Endothelial cell of umbilical vein (primary cell): ENCODE measurements at regions not wholly inside any gene's neighbourhood (a gene's known extent, or its start where the extent isn't known, plus 50 kb on each side); places are given as distances from the start of the nearest gene placed in this dataset.

Experiments
- EZH2 ChIP-seq: IDR thresholded peaks from 2 replicates; pipeline ENCODE4 v1.6.1; 2012; ENCODE audit warnings: borderline replicate concordance, low read depth, mild to moderate bottlenecking, moderate library complexity, low read length, inconsistent platforms; ENCODE audit not compliant: severe bottlenecking
- FOS ChIP-seq: IDR thresholded peaks from 2 replicates; pipeline ENCODE4 v1.6.1; 2011; ENCODE audit warnings: mild to moderate bottlenecking, low read length, moderate library complexity, borderline replicate concordance; ENCODE audit not compliant: insufficient read depth
- GATA2 ChIP-seq: IDR thresholded peaks from 2 replicates; pipeline ENCODE4 v1.7.0; 2011; ENCODE audit warnings: low read depth, mild to moderate bottlenecking, moderate library complexity, mixed read lengths, low read length; ENCODE audit not compliant: insufficient read length, insufficient read depth
- JUN ChIP-seq: IDR thresholded peaks from 2 replicates; pipeline ENCODE4 v1.6.1; 2011; ENCODE audit warnings: borderline replicate concordance, low read depth; ENCODE audit not compliant: insufficient read length, insufficient read depth
- MYC ChIP-seq: IDR thresholded peaks from one replicate; pipeline ENCODE4 v1.6.1; 2011; ENCODE audit warnings: mild to moderate bottlenecking, low read depth, low read length
- POLR2A ChIP-seq: IDR thresholded peaks from 2 replicates; pipeline ENCODE4 v1.6.1; 2012; ENCODE audit warnings: low read depth, mild to moderate bottlenecking, control low read depth, low read length
- POLR2AphosphoS5 ChIP-seq: IDR thresholded peaks from 2 replicates; pipeline ENCODE4 v1.6.1; 2012; ENCODE audit warnings: low read depth, mild to moderate bottlenecking, control low read depth, low read length, moderate library complexity; ENCODE audit not compliant: insufficient read depth
- TF ChIP-seq, protein P1 (sequence below), 2 donors: IDR thresholded peaks; 1 replicate in 1 of 2; 2 replicates in 1 of 2; pipeline ENCODE4 v1.5.1; 2011; ENCODE audit warnings: low read length in 2 of 2, mild to moderate bottlenecking in 2 of 2, moderate library complexity in 2 of 2, control low read depth in 1 of 2, inconsistent platforms in 1 of 2, low read depth in 1 of 2; ENCODE audit not compliant: insufficient read depth in 1 of 2; ENCODE audit errors: extremely low read depth in 1 of 2
- TF ChIP-seq, protein P2 (sequence below): IDR thresholded peaks from 2 replicates; pipeline ENCODE4 v1.6.1; 2011; ENCODE audit not compliant: insufficient read depth, insufficient read length

DNA sequence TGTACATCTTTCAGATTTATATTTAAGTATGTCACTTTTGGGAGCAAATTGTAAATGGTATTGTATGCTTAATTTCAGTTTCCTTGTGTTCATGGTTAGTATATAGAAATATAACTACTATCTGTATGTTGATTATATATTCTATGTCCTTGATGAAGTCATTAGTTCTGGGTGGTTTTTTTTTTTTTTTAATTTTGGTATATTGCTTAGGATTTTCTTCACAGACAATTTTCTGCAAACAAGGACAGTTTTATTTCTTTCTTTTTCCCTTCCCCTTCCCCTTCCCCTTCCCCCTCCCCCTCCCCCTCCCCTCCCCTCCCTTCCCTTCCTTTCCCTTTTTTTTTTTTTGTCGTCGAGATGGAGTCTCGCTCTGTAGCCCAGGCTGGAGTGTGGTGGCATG lies 430.0 kb downstream of the TYW1 start:
- no peak for TF ChIP-seq POLR2A
- TF ChIP-seq, protein P1, sequence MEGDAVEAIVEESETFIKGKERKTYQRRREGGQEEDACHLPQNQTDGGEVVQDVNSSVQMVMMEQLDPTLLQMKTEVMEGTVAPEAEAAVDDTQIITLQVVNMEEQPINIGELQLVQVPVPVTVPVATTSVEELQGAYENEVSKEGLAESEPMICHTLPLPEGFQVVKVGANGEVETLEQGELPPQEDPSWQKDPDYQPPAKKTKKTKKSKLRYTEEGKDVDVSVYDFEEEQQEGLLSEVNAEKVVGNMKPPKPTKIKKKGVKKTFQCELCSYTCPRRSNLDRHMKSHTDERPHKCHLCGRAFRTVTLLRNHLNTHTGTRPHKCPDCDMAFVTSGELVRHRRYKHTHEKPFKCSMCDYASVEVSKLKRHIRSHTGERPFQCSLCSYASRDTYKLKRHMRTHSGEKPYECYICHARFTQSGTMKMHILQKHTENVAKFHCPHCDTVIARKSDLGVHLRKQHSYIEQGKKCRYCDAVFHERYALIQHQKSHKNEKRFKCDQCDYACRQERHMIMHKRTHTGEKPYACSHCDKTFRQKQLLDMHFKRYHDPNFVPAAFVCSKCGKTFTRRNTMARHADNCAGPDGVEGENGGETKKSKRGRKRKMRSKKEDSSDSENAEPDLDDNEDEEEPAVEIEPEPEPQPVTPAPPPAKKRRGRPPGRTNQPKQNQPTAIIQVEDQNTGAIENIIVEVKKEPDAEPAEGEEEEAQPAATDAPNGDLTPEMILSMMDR (IDR thresholded peaks at IDR 0.05; ENCODE audit: extremely low read depth in 1 of 2, insufficient read depth in 1 of 2, low read depth in 1 of 2, low read length in 2 of 2) = no peak
- TF ChIP-seq FOS = no peak
- TF ChIP-seq, protein P2, sequence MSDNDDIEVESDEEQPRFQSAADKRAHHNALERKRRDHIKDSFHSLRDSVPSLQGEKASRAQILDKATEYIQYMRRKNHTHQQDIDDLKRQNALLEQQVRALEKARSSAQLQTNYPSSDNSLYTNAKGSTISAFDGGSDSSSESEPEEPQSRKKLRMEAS = no peak
- TF ChIP-seq POLR2AphosphoS5 = no peak
- TF ChIP-seq MYC = no peak
- no peak for TF ChIP-seq EZH2
- no peak for TF ChIP-seq JUN
- TF ChIP-seq GATA2 = no peak
